ENCODE measurements at regions not wholly inside any gene's neighbourhood (a gene's known extent, or its start where the extent isn't known, plus 50 kb on each side); places are given as distances from the start of the nearest gene placed in this dataset.

DNA sequence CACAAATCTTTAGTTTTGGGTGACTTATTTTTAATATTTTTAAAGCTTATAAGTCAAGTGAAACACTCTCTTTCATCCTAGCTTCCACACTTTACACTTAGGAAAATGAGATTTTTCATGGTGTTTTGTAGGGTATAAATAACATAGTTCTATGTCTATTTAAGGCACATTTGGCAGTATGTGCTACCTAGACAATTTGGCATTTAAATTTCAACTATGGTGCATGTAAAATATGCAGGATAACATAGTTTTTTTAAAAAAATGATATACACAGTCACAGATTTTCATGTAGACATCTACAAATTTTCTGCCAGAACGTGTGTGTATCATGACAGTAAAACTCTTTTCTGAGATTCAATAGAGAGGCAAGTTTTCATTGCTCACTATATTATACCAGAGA is 115.1 kb upstream of the MAP3K7 start:
- H3K27me3 ChIP-seq (ENCODE audit: control insufficient read depth, insufficient read depth, low read length): no peaks in the 10 kb centered on the region
- no peaks in the 10 kb centered on the region for H3K36me3 ChIP-seq (ENCODE audit: control insufficient read depth, insufficient read depth, low read length)
- H3K9me3 ChIP-seq (ENCODE audit: control insufficient read depth, insufficient read depth, low read depth, low read length): no peaks in the 10 kb centered on the region
- H3K9ac ChIP-seq (ENCODE audit: insufficient read depth, low read length): no peak overlapping the region
- TF ChIP-seq, protein P1, sequence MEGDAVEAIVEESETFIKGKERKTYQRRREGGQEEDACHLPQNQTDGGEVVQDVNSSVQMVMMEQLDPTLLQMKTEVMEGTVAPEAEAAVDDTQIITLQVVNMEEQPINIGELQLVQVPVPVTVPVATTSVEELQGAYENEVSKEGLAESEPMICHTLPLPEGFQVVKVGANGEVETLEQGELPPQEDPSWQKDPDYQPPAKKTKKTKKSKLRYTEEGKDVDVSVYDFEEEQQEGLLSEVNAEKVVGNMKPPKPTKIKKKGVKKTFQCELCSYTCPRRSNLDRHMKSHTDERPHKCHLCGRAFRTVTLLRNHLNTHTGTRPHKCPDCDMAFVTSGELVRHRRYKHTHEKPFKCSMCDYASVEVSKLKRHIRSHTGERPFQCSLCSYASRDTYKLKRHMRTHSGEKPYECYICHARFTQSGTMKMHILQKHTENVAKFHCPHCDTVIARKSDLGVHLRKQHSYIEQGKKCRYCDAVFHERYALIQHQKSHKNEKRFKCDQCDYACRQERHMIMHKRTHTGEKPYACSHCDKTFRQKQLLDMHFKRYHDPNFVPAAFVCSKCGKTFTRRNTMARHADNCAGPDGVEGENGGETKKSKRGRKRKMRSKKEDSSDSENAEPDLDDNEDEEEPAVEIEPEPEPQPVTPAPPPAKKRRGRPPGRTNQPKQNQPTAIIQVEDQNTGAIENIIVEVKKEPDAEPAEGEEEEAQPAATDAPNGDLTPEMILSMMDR (conservative IDR thresholded peaks at IDR 0.05 in 1 of 2, IDR thresholded peaks at IDR 0.05 in 1 of 2; ENCODE audit: low read depth in 1 of 2, low read length in 2 of 2): no peak
- TF ChIP-seq EZH2 (IDR thresholded peaks at IDR 0.05; ENCODE audit: low read length, missing control alignments): no peak
- no peak overlapping the region for H3K4me2 ChIP-seq (ENCODE audit: extremely low read depth, insufficient read depth, low read length)
- H3K4me1 ChIP-seq (ENCODE audit: control insufficient read depth, extremely low read depth, insufficient read depth, low read length): no peaks in the 10 kb centered on the region
- no peaks in the 10 kb centered on the region for H4K20me1 ChIP-seq (ENCODE audit: control insufficient read depth, extremely low read depth, insufficient read depth, low read length)
- no peak overlapping the region for H3K27ac ChIP-seq (ENCODE audit: insufficient read depth, low read length)
- no peak for DNase-seq (ENCODE audit: low read depth in 2 of 2)
- no peak overlapping the region for H2AFZ ChIP-seq (ENCODE audit: low read length)
- no peaks in the 10 kb centered on the region for H3K79me2 ChIP-seq (ENCODE audit: control insufficient read depth, insufficient read depth, low read length)
- H3K4me3 ChIP-seq (replicated peaks in 1 of 4; ENCODE audit: control extremely low read depth in 1 of 4, insufficient read depth in 1 of 4, low read depth in 3 of 4, low read length in 4 of 4): no peak overlapping the region

DNA sequence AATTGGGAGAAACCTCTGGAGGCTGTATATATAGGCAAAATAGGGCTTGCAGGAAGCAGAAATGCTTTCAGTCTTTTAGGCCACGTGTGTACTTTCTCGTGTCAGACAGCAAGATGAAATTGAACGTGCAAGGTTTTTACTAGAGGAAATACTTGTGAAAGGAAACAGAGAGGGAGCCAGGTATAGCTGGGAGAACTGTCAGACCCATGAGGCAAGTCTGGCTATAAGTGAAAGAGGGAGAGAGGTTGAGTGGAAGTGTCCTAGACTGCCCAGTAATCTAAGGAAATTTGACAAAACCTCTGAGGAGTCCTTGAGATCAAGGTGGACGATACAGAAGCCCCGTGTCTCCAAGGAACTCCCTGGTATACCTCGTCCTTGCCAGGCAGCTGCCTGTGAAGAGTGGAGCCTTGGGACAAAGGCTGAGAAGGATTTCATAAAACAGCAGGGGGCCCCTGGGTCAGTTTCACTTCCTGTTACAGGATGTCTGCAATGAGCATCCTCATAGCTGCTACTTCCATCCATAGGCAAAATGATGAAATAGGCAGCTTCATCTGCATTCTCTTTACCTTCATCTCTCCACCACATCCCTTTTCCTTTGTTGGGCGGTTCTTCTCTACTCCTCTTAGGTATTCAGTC is 114.4 kb upstream of the MAP3K7 start:
- no peak overlapping the region for H3K27ac ChIP-seq (ENCODE audit: insufficient read depth, low read length)
- H3K4me2 ChIP-seq (ENCODE audit: extremely low read depth, insufficient read depth, low read length): no peak overlapping the region
- H3K9me3 ChIP-seq (ENCODE audit: control insufficient read depth, insufficient read depth, low read depth, low read length): no peaks in the 10 kb centered on the region
- no peaks in the 10 kb centered on the region for H3K27me3 ChIP-seq (ENCODE audit: control insufficient read depth, insufficient read depth, low read length)
- no peaks in the 10 kb centered on the region for H3K79me2 ChIP-seq (ENCODE audit: control insufficient read depth, insufficient read depth, low read length)
- no peak overlapping the region for H3K4me3 ChIP-seq (replicated peaks in 1 of 4; ENCODE audit: control extremely low read depth in 1 of 4, insufficient read depth in 1 of 4, low read depth in 3 of 4, low read length in 4 of 4)
- TF ChIP-seq EZH2 (IDR thresholded peaks at IDR 0.05; ENCODE audit: low read length, missing control alignments): no peak
- TF ChIP-seq, protein P1 (conservative IDR thresholded peaks at IDR 0.05 in 1 of 2, IDR thresholded peaks at IDR 0.05 in 1 of 2; ENCODE audit: low read depth in 1 of 2, low read length in 2 of 2): no peak
- no peak overlapping the region for H3K9ac ChIP-seq (ENCODE audit: insufficient read depth, low read length)
- no peak for DNase-seq (ENCODE audit: low read depth in 2 of 2)
- no peak overlapping the region for H2AFZ ChIP-seq (ENCODE audit: low read length)
- H4K20me1 ChIP-seq (ENCODE audit: control insufficient read depth, extremely low read depth, insufficient read depth, low read length): no peaks in the 10 kb centered on the region
- H3K36me3 ChIP-seq (ENCODE audit: control insufficient read depth, insufficient read depth, low read length): no peaks in the 10 kb centered on the region
- H3K4me1 ChIP-seq (ENCODE audit: control insufficient read depth, extremely low read depth, insufficient read depth, low read length): no peaks in the 10 kb centered on the region

DNA sequence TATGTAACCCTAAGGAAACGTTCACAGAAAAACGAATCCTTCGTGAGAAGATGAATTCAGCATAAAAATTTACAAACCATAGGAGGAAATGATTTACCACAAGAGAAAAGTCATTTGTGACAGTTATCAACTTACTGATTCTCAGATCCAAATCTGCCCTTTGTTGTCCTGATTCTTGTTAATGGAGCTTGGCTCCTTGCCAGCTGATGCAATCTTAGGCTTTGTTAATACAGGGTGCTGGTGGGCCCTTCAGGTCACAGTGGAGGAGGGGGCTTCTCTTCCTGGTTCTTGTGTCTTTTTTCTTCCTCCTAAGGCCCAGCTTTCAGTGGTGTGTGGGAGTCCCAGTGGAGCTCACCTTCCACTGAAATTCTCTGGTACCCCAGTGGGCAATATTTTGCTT is 108.4 kb upstream of the MAP3K7 start:
- Histone ChIP-seq H3K9ac (ENCODE audit: insufficient read depth, low read length) (no peak overlapping the region), H3K79me2 (ENCODE audit: control insufficient read depth, insufficient read depth, low read length) (no peaks in the 10 kb centered on the region), H3K36me3 (ENCODE audit: control insufficient read depth, insufficient read depth, low read length) (no peaks in the 10 kb centered on the region), H3K4me3 (replicated peaks in 1 of 4; ENCODE audit: control extremely low read depth in 1 of 4, insufficient read depth in 1 of 4, low read depth in 3 of 4, low read length in 4 of 4) (no peak overlapping the region), H3K9me3 (ENCODE audit: control insufficient read depth, insufficient read depth, low read depth, low read length) (no peaks in the 10 kb centered on the region), H3K4me1 (ENCODE audit: control insufficient read depth, extremely low read depth, insufficient read depth, low read length) (no peaks in the 10 kb centered on the region), H4K20me1 (ENCODE audit: control insufficient read depth, extremely low read depth, insufficient read depth, low read length) (no peaks in the 10 kb centered on the region), H3K27me3 (ENCODE audit: control insufficient read depth, insufficient read depth, low read length) (no peaks in the 10 kb centered on the region), H3K4me2 (ENCODE audit: extremely low read depth, insufficient read depth, low read length) (no peak overlapping the region), H3K27ac (ENCODE audit: insufficient read depth, low read length) (no peak overlapping the region), H2AFZ (ENCODE audit: low read length) (no peak overlapping the region)
- DNase-seq (ENCODE audit: low read depth in 2 of 2): no peak
- TF ChIP-seq, protein P1 (conservative IDR thresholded peaks at IDR 0.05 in 1 of 2, IDR thresholded peaks at IDR 0.05 in 1 of 2; ENCODE audit: low read depth in 1 of 2, low read length in 2 of 2): no peak
- no peak for TF ChIP-seq EZH2 (IDR thresholded peaks at IDR 0.05; ENCODE audit: low read length, missing control alignments)

Measured in fibroblast of lung (primary cell).